ENCODE measurements at regions not wholly inside any gene's neighbourhood (a gene's known extent, or its start where the extent isn't known, plus 50 kb on each side); places are given as distances from the start of the nearest gene placed in this dataset.

GRCh38 chr4:60002603-60003337 is 1197.4 kb upstream of the ADGRL3 start:
- no peak for TF ChIP-seq CTCF (IDR thresholded peaks at IDR 0.05; ENCODE audit: extremely low read depth, insufficient read depth, missing control alignments)
- no peak for DNase-seq (ENCODE audit: low spot score)
- in situ Hi-C loops (cut with MboI; ENCODE audit: low pct_unique_long_range_greater_than_20kb, low sequenced_read_pairs, unreplicated experiment) = no loop called here

- in situ Hi-C loops (cut with MboI; ENCODE audit: low pct_unique_long_range_greater_than_20kb, low sequenced_read_pairs, unreplicated experiment) = no loop called here
- TF ChIP-seq CTCF (IDR thresholded peaks at IDR 0.05; ENCODE audit: extremely low read depth, insufficient read depth, missing control alignments) = no peak
- DNase-seq (ENCODE audit: low spot score) = no peak
Measured at GRCh38 chr4:60013464-60014184, 1186.5 kb upstream of the ADGRL3 start.

GRCh38 chr4:60016971-60017370 is 1183.2 kb upstream of the ADGRL3 start:
- no peak for TF ChIP-seq CTCF (IDR thresholded peaks at IDR 0.05; ENCODE audit: extremely low read depth, insufficient read depth, missing control alignments)
- in situ Hi-C loops (cut with MboI; ENCODE audit: low pct_unique_long_range_greater_than_20kb, low sequenced_read_pairs, unreplicated experiment) = no loop called here
- no peak for DNase-seq (ENCODE audit: low spot score)

- TF ChIP-seq CTCF (IDR thresholded peaks at IDR 0.05; ENCODE audit: extremely low read depth, insufficient read depth, missing control alignments) = no peak
- DNase-seq (ENCODE audit: low spot score) = no peak
- in situ Hi-C loops (cut with MboI; ENCODE audit: low pct_unique_long_range_greater_than_20kb, low sequenced_read_pairs, unreplicated experiment) = no loop called here
Measured at GRCh38 chr4:60019180-60019579, 1180.9 kb upstream of the ADGRL3 start.

- TF ChIP-seq CTCF (IDR thresholded peaks at IDR 0.05; ENCODE audit: extremely low read depth, insufficient read depth, missing control alignments) = no peak
- in situ Hi-C loops (cut with MboI; ENCODE audit: low pct_unique_long_range_greater_than_20kb, low sequenced_read_pairs, unreplicated experiment) = no loop called here
- DNase-seq (ENCODE audit: low spot score) = no peak
Measured at GRCh38 chr4:60019946-60020345, 1180.2 kb upstream of the ADGRL3 start.

- TF ChIP-seq CTCF (IDR thresholded peaks at IDR 0.05; ENCODE audit: extremely low read depth, insufficient read depth, missing control alignments) = no peak
- DNase-seq (ENCODE audit: low spot score) = no peak
- in situ Hi-C loops (cut with MboI; ENCODE audit: low pct_unique_long_range_greater_than_20kb, low sequenced_read_pairs, unreplicated experiment) = no loop called here
Measured at GRCh38 chr4:60020389-60020788, 1179.7 kb upstream of the ADGRL3 start.

Measured in GM13977 (cell line).